Esophagus muscularis mucosa (tissue), 4 donors: ENCODE measurements at regions not wholly inside any gene's neighbourhood (a gene's known extent, or its start where the extent isn't known, plus 50 kb on each side); places are given as distances from the start of the nearest gene placed in this dataset.

ENCODE experiments used
- DNase-seq: peaks from one replicate; pipeline ENCODE4 v3.0.0-alpha.2; 2017; ENCODE audit errors: extremely low spot score
- H3K27ac ChIP-seq, 4 donors: fragments of 200-600 bp; sonication (generic); replicated peaks in 1 of 4; 1 replicate in 3 of 4; 2 replicates in 1 of 4; pipeline ENCODE4 v1.5.1; 2016 to 2019; ENCODE audit warnings: mild to moderate bottlenecking in 1 of 4
- H3K27me3 ChIP-seq, 4 donors: fragments of 200-600 bp; sonication (generic); one replicate each; pipeline versions ENCODE4 v1.5.1 to v1.6.0; 2016 to 2019
- H3K36me3 ChIP-seq, 4 donors: fragments of 200-600 bp; sonication (generic); one replicate each; pipeline ENCODE4 v1.5.1; 2016 to 2019
- H3K4me1 ChIP-seq, 4 donors: fragments of 200-600 bp; sonication (generic); one replicate each; pipeline ENCODE4 v1.5.1; 2016 to 2019
- H3K4me3 ChIP-seq, 4 donors: fragments of 200-600 bp; sonication (generic); 1 replicate in 2 of 4; 2 replicates in 2 of 4; pipeline ENCODE4 v1.5.1; 2016 to 2019; ENCODE audit warnings: mild to moderate bottlenecking in 4 of 4, moderate library complexity in 1 of 4
- H3K9me3 ChIP-seq, 4 donors: fragments of 200-600 bp; sonication (generic); 1 replicate in 3 of 4; 2 replicates in 1 of 4; pipeline ENCODE4 v1.5.1; 2016 to 2019
- EP300 ChIP-seq: sonication (generic); formaldehyde crosslinking; IDR thresholded peaks from one replicate; pipeline ENCODE4 v1.6.1; 2017; ENCODE audit warnings: antibody characterized with exemption
- POLR2A ChIP-seq: fragments of 450-650 bp; IDR thresholded peaks from one replicate; pipeline ENCODE4 v1.6.1; 2017; ENCODE audit warnings: antibody characterized with exemption, moderate library complexity, mild to moderate bottlenecking, low read depth
- POLR2AphosphoS5 ChIP-seq, 2 donors: sonication (generic); formaldehyde crosslinking; IDR thresholded peaks; one replicate each; pipeline ENCODE4 v1.6.1; 2017; ENCODE audit warnings: antibody characterized with exemption in 2 of 2
- WGBS: methylation state at CpG from one replicate; pipeline ENCODE4 v1.1.5; 2018; 5-methylcytosine and 5-hydroxymethylcytosine counted together
- intact Hi-C: fragments of 100-400 bp; cut with DNase I; formaldehyde crosslinking; loops from one replicate; pipeline ENCODE4 v1.15.1; 2023
- TF ChIP-seq, protein P1 (sequence below), 3 experiments: fragments of 200-600 bp in 2 of 3; fragments of 450-650 bp in 1 of 3; sonication (generic) in 2 of 3; IDR thresholded peaks; one replicate each; pipeline ENCODE4 v1.5.1; 2017 to 2019; ENCODE audit warnings: antibody characterized with exemption in 3 of 3, mild to moderate bottlenecking in 2 of 3, moderate library complexity in 1 of 3

- Histone ChIP-seq H3K27me3 (no peaks in the 10 kb centered on the region), H3K27ac (no peak overlapping the region), H3K4me3 (no peak overlapping the region), H3K36me3 (no peaks in the 10 kb centered on the region), H3K4me1 (no peaks in the 10 kb centered on the region), H3K9me3 (no peaks in the 10 kb centered on the region)
- 71% methylated on average over 9 of the region's 11 CpGs for WGBS
- DNase-seq: peak; percentile 78
- TF ChIP-seq EP300 (no peak), POLR2AphosphoS5 (IDR thresholded peaks at IDR 0.05) (no peak), POLR2A (no peak)
- TF ChIP-seq, protein P1, sequence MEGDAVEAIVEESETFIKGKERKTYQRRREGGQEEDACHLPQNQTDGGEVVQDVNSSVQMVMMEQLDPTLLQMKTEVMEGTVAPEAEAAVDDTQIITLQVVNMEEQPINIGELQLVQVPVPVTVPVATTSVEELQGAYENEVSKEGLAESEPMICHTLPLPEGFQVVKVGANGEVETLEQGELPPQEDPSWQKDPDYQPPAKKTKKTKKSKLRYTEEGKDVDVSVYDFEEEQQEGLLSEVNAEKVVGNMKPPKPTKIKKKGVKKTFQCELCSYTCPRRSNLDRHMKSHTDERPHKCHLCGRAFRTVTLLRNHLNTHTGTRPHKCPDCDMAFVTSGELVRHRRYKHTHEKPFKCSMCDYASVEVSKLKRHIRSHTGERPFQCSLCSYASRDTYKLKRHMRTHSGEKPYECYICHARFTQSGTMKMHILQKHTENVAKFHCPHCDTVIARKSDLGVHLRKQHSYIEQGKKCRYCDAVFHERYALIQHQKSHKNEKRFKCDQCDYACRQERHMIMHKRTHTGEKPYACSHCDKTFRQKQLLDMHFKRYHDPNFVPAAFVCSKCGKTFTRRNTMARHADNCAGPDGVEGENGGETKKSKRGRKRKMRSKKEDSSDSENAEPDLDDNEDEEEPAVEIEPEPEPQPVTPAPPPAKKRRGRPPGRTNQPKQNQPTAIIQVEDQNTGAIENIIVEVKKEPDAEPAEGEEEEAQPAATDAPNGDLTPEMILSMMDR (IDR thresholded peaks at IDR 0.05): no peak
- intact Hi-C loops: loop anchor here (2.0 kb wide), 1 partner anchor 721 kb away; no protein-coding TSS in a partner anchor
These were observed 76.2 kb upstream of the UPP2 start for GRCh38 chr2:158025255-158025996.

- Histone ChIP-seq H3K4me1 (no peaks in the 10 kb centered on the region), H3K4me3 (no peak overlapping the region), H3K9me3 (no peaks in the 10 kb centered on the region), H3K27ac (no peak overlapping the region), H3K36me3 (no peaks in the 10 kb centered on the region), H3K27me3 (no peaks in the 10 kb centered on the region)
- TF ChIP-seq, protein P1 (IDR thresholded peaks at IDR 0.05): peak; percentile 73 to 89 (median 74)
- TF ChIP-seq EP300: no peak
- TF ChIP-seq POLR2A: no peak
- no peak for TF ChIP-seq POLR2AphosphoS5 (IDR thresholded peaks at IDR 0.05)
- intact Hi-C loops: loop anchor here (2.0 kb wide), 1 partner anchor 722 kb away; no protein-coding TSS in a partner anchor
- DNase-seq: peak; percentile 86
- under 1% methylated on average over 4 of the region's 4 CpGs for WGBS
These were observed 77.3 kb upstream of the UPP2 start for GRCh38 chr2:158024288-158024898.

DNA sequence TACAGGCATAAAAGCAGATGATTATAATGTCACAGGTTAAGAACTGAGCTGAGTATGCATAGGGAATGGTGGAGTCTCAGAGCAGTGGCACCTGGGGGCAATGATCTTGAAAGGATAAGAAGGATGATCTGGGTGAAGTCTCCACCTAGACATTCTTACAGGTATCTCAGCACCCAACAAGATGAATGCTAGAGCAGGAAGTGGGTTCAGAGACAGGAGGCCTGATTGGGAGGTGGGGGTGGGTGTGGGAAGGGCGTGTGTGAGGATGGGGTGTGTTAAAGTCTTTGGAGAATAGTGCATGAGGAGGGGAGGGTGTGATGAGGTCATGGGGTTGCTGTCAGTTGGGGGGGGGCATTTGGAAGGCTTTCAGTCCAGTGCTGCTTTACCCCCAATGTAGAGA is 78.8 kb upstream of the UPP2 start:
- 100% methylated on average over 1 of the region's 1 CpG for whole genome bisulfite sequencing
- H3K27me3 ChIP-seq: no peaks in the 10 kb centered on the region
- no peak overlapping the region for H3K4me3 ChIP-seq
- H3K27ac ChIP-seq: no peak overlapping the region
- TF ChIP-seq EP300 (no peak), POLR2A (no peak)
- H3K9me3 ChIP-seq: no peaks in the 10 kb centered on the region
- intact Hi-C loops: no loop called here
- peak; percentile 21 for DNase-seq
- H3K36me3 ChIP-seq: no peaks in the 10 kb centered on the region
- no peaks in the 10 kb centered on the region for H3K4me1 ChIP-seq

DNA sequence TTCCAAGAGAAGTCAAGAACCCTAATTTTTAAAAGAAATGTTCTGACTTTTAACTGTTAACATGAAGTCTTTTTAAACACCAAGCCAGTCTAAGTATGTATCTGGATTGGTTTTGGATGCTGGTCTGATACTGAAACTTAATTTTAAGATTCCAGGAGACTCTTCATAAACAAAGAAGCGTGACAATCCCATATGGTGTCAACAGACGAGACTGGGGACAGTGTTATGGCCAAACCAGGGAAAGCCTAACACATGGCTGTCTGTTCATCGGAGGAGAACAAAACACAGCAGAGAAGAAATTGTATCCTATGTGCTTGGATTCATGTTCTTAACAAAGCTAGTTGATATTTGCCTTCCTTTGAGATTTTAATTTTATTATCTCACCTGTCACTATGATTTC is 80.5 kb upstream of the UPP2 start:
- no peaks in the 10 kb centered on the region for H3K9me3 ChIP-seq
- 86% methylated on average over 3 of the region's 3 CpGs for WGBS
- H3K27ac ChIP-seq: no peak overlapping the region
- no peak for DNase-seq
- H3K4me1 ChIP-seq: no peaks in the 10 kb centered on the region
- intact Hi-C loops: no loop called here
- no peaks in the 10 kb centered on the region for H3K36me3 ChIP-seq
- H3K27me3 ChIP-seq: no peaks in the 10 kb centered on the region
- TF ChIP-seq, protein P1 (IDR thresholded peaks at IDR 0.05): no peak
- TF ChIP-seq POLR2A (no peak), EP300 (no peak), POLR2AphosphoS5 (IDR thresholded peaks at IDR 0.05) (no peak)
- H3K4me3 ChIP-seq: no peak overlapping the region

GRCh38 chr2:158015428-158016076 is 86.1 kb upstream of the UPP2 start:
- intact Hi-C loops: loop anchor here (10.0 kb wide), 1 partner anchor 691 kb away; the partner anchor contains the start of gene ERMN
- DNase-seq: peak; percentile 80
- H3K4me3 ChIP-seq: no peak overlapping the region
- no peak overlapping the region for H3K27ac ChIP-seq
- H3K9me3 ChIP-seq: no peaks in the 10 kb centered on the region
- no peaks in the 10 kb centered on the region for H3K27me3 ChIP-seq
- H3K36me3 ChIP-seq: no peaks in the 10 kb centered on the region
- 78% methylated on average over 4 of the region's 4 CpGs for WGBS
- TF ChIP-seq, protein P1 (IDR thresholded peaks at IDR 0.05): no peak
- no peak for TF ChIP-seq POLR2AphosphoS5 (IDR thresholded peaks at IDR 0.05)
- TF ChIP-seq POLR2A: no peak
- TF ChIP-seq EP300: no peak
- peaks cover 0 to 12% (median 11%) of the 10 kb centered on the region in 4 donors for H3K4me1 ChIP-seq
